Bone marrow (tissue), 2 donors: ENCODE measurements at regions not wholly inside any gene's neighbourhood (a gene's known extent, or its start where the extent isn't known, plus 50 kb on each side); places are given as distances from the start of the nearest gene placed in this dataset.

Experiments
- DNase-seq, 2 donors: peaks; one replicate each; lab custom pipeline; 2025; lab: John Stamatoyannopoulos, UW

DNA sequence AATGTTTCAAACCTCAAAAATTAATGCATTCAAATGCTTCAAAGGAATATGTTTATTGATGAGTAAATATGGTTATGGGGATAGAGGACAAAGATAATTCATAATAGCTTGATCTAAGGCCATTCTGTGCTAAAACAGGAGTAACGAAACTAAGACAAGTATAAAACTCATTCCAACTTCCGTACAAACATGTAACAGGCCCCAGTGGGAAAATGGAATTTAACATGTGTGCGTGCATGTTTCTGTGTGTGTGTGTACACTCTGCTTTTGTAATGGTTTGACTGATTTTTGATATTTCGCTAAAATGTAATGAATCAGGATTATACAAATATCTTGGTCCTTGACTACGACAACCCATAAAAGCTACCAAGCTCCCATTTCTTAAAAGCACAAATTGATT lies 91.0 kb downstream of the KLF12 start:
- no peak for DNase-seq

DNA sequence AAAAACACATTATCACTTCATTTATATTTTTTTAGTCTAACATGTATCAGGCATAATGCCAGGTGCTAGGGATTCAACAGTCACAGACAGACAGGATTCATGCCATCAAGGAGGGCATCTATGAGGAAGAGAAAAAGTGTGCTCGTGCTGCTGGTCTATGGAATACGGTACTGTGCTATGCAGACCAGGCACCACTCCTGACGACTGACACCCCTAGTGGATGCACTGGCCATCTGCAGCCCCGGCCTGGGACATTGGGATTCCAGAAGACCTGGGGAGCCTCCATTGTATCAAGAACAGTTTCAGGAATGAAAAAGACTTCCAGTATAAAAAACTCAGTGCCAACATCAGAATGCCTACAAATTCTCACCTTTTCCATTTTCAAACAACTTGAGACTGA lies 94.0 kb downstream of the KLF12 start:
- DNase-seq = no peak

DNA sequence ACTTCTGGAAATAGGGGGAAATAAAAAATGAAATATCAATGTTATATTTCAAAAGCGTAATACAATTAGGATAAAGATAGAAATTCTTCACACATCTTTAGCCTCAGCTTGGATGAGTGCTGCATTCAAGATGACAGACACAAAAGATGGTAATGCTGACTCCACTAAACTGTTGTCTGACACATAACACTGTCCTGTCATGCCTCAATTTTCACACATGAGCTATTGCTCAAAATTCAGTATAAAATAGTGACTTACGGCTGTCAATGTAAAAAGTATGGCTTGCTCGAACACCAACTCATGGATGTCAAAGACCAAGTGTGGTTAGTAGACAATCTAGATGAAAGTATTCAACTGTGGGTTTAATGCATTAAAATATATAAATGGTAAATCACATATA lies 94.5 kb downstream of the KLF12 start:
- no peak for DNase-seq

DNA sequence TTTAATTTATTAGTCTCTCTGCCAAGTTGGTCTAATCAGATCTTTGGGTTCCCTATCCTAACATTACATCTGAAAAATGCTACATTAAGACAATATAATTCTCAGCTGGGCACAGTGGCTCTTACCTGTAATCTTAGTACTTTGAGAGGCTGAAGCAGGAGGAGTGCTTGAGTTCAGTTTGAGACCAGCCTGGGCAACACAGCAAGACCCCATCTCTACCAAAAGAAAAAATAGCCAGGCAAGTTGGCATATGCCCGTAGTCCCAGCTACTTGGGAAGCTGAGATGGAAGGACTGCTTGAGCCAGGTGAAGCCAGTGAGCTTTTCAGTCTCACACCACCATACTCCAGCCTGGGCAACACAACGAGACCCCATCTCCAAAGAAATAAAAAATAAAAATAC lies 95.0 kb downstream of the KLF12 start:
- DNase-seq = no peak

DNA sequence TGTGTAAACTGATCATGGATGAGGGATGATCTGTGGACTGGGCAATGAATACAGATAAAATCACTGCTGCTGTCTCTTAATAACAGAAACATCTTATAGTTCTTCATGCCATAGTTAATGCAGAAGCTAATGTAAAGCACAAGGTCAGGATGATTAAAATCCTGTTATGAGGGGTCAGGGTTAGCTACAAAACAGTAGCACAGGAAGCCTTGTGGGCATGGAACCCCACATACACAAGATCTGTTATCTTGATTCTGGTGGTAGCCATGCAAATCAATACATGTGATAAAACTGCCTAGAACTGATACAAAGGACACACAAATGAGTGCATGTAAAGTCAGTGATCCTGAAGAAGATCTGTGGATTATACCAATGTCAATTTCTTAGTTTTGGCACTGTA lies 96.4 kb downstream of the KLF12 start:
- DNase-seq = no peak

DNA sequence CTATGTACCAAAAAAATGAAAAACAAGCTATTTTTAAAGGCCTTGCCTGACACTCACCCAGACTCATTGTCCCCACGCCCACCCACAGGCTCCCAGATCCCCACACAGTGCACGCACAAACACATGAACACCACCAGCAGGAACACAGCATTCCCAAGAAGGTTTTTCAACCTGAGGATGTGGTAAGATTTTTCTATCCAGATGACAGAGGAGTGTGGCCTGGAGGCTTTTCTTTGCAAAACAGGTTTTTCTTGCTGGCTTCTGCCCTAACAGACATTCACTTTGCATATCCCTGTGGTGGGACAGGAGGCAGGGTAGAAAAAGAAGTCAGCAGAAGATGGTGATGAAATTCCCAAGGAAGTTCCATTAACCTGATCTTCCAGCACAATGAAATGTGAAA lies 97.8 kb downstream of the KLF12 start:
- DNase-seq = no peak

DNA sequence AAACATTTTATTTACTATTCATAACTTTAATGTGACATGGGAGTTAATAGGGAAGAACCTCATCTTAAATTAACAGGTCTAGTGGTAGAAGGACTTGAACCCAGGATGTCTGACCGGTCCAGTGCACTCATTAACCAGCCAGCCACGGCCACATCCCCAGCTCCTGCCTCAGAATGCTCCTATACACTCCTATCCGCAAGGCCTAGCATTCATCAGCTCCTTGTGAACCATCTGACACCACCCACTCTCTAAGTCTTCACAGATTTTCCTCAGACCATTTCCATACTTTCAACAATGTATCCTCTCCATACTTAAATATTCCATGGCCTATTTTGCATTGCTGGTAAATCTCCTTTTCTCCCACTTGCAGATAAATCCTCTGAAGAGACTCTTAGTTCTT lies 98.3 kb downstream of the KLF12 start:
- no peak for DNase-seq

DNA sequence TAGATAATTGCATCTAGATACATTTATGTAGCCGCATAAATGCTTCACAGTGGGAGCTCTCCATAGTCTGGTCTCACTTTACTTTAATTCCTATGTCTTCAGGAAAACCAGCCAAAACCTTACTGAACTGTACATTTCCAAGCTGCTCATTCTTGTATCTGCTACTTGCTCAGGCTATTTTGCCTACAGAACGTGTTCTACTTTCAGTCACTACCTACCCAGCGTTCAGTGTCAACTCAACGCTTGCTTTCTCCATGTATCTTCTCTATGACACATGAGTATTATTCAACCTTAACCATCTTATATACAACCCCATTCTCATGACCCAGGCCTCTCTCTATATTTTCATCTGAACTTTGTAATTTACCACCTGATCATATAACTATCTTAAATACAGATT lies 101.9 kb downstream of the KLF12 start:
- no peak for DNase-seq

DNA sequence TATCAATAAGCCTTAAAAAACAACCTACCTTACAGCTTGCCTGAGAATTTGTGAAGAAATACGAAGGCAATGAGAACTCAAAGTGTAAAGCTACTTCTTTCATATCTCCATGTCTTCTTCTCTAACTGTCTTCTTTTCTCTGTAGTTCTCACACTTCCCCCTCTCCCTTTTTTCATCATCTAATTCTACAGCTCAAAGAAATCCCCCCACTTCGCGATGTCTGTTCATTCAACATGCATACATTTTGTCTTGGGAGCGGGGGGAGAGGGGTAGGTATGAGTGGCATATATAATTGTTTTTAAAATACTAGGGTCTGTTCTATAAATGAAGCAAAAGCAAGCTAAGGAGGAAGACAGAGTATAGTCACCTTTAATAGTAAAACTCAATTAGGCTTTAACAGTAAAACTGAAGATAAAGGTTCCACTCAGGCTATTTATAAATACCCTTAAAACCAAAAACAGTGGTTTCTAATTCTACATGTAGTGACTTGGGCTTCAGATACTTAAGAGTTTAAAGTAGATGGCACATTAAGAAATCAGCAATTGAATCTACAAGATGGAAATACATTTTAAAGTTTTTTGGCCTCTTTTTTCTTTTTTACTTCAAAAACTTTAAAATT lies 106.9 kb downstream of the KLF12 start:
- DNase-seq = no peak

DNA sequence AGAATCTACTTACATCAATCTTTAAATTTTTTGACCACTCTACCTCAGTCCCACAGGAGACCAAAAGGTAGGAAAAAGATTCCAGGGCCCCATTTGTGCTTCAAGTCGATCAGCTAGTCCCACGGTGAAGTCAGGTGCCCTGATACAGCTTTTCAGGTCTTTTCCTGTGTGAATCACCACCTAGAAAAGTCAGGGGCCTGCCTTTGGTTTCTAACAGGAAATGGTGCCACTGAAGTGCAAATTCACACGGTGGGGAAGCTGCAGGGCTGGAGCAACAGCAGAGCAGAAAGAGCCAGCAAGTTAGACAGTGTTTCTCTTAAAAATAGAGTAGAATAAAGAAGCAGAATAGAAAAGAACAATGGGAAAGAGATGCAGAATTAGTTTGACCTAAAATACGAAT lies 107.5 kb downstream of the KLF12 start:
- no peak for DNase-seq

DNA sequence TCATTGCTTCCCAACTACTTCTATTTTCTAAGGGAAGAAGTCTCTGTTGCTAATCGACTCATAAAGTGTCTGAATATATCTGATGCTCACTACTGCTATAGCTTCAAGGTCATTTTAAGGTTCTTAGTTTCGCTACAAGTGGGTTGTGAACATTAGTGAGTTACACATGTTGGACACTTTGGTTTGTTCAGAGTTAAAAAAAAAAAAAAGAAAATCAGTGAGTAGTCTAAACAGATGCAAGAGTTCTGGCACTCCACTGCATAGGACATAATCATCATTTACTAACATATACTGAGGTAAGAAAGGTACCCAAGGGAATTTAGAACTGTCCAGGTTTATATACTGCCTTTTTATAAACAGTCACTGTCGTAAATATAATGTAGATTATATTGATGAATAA lies 108.8 kb downstream of the KLF12 start:
- no peak for DNase-seq

DNA sequence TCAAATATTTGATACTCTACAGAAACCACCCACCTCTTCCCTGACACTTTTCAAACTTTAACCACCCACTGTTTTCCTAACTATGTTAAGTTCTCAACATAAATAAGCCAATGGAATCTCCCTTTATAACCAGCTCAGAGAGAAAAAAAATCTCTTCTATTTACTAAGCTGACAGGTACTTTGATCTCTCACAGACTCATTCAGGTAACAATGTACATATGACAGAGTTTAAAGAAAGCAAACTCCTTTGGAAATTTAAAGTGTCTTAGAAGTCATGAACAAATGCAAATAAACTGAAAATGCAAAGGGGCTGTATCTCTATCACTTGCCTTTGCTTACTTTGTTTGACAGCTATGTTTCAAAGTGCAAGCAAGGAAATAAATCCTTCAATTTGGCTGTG lies 109.3 kb downstream of the KLF12 start:
- no peak for DNase-seq

DNA sequence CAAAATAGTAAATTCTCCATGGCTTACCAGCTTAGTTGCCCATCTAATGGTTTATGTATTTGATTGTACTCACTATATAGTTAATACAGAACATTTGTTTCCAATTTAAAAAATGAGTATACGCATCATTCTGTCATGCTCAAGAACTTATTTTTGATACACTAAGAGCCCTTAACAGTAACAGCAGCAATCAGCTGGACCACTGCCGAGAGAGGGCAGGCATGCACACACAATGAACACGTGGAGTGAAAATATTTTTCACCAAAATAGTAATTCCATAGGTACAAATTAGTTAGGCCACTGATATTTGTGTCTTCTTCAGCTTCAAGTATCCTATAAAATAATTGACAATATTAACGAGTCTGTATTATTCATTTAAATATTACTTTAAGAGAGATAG lies 109.9 kb downstream of the KLF12 start:
- DNase-seq = no peak

DNA sequence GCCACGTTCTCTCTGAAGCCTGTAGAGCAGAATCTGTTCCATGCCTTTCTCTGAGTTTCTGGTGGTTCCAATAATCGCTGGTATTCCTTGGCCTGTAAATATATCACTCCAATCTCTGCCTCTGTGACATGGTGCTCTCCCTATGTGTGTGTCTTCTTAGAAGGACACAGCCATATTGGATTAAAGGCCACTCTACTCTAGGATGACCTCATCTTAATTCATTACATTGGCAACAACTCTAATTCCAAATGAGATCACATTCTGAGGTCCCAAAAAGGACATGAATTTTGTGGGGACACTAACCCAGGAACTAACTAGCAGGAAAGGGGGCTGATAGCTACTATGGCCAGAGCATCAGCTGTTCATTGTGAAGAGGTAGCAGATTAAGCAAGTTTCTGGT lies 110.7 kb downstream of the KLF12 start:
- DNase-seq = no peak

DNA sequence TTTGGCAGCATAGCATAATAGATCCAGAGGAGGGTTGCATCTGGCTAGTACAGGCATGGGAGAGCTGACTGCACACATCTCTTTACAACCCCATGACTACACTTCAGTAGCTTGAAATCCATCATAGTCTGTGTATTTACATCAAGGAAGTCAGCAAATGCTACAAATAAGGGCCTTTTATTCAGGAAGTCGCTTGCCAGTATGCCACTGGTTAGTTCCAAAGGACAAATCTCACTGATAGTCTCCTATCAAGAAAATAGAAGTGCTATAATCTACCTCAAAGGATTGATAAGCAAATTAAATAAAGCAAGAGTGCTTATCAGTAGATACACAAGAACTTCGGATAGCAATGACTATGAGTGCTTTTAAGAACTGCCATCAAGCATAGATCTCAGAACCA lies 112.7 kb downstream of the KLF12 start:
- no peak for DNase-seq

DNA sequence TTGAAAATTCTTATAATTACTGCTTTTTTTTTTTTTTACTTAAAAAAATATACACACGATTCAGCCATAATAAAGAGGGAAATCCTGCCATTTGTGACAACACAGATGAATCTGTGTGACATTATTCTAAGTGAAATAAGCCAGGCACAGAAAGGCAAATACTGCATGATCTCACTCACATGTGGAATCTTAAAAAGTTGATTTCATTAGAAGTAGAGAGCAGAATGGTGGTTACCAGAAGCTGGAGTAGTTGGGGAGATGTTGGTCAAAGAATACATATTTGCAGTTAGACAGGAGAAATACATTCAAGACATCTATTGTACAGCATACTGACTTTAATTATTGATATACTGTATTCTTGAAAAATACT lies 116.2 kb downstream of the KLF12 start:
- DNase-seq = no peak

DNA sequence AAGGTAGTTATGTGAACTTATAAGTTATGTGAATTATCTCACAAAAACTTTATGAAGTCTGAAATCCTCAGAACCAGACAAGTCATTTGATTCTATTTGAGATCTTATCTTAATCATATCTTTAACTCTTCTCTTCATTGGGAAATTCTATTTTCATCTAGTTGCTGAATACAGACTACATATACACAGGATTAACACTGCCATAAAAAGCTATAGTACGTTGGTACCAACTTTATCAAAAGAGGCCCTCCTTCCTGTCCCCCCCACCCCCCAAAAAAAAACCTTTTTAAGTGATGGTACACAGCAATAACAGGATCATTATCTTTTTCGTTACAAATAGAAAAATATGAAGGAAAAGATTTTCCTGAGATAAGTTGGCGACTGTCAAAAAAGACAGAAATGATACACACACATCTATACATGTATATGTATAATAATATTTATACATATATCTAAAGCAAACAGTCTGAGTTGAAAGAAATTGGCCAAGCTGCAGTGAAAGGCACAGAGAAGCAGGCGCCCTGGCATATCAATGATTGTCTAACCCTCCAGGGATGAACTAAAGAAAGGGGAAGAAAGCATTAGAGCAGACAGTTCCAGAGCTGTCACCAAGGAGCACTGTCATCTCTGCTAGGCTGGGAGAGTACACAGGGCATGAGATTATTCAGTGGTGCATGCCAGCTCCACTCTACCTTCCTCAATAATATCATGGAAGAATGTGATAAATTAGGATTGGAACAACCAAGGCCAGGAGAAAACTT lies 116.7 kb downstream of the KLF12 start:
- no peak for DNase-seq

DNA sequence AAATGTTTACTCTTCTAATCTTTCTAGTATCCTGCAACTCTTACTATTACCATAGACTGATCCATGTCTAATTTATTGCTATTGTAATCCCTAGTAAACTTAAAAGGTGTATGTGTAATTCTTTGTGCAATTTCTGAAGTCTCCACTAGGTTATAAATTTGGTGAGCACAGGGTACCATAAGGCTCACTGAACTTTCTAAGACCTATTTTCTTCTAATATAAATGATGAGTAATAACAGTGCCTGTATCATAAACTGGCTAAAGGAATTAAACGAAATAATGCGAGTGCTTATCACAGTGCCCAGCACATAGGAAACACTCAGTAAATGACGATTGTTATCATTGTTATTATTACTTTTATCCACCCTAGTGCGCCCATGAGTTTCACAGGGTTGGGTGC lies 119.1 kb downstream of the KLF12 start:
- no peak for DNase-seq

DNA sequence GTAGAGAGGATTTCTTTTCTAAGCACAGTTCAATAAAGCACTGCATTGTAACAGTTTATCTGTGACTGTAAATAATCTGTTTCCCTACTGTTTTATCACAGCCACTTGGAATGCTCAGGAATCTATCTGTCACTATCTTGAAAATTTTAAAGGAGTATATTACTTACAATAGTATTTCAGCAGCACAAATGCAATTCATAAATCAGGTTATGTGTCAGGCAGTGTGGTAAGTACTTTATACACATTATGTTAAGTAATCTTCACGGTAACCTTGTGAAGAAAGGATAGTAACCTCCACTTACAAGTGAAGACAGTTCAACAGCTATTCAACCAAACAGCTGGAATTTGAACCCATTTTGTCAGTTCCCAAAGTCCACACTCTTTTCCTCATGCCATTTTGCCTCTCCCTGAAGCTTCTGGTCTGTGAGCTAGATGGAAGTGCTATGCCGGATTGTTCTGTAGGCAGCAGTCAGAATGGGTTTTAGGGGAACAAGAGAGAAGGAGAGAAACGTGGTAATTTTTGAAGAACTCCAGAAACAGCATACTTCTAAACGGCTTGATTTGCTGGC lies 125.0 kb downstream of the KLF12 start:
- DNase-seq = no peak

DNA sequence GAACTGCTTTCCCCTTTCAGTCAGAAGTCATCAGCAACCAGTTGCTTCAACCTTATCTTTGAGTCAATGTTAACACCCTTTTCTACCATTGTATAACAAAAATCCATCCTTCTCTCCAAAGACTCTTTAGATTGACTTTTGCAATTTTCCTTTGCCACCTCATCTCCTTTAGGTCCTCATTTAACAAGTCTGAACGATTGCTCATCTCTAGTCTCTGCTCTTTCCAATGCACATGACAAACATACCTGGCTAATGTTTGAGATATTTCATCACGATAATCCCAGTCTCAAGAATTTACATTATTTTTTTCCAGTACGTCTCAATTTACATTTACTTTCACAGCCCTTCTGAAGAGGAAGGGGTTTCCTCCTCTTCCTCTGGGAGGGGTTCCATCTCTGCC lies 127.5 kb downstream of the KLF12 start:
- no peak for DNase-seq

DNA sequence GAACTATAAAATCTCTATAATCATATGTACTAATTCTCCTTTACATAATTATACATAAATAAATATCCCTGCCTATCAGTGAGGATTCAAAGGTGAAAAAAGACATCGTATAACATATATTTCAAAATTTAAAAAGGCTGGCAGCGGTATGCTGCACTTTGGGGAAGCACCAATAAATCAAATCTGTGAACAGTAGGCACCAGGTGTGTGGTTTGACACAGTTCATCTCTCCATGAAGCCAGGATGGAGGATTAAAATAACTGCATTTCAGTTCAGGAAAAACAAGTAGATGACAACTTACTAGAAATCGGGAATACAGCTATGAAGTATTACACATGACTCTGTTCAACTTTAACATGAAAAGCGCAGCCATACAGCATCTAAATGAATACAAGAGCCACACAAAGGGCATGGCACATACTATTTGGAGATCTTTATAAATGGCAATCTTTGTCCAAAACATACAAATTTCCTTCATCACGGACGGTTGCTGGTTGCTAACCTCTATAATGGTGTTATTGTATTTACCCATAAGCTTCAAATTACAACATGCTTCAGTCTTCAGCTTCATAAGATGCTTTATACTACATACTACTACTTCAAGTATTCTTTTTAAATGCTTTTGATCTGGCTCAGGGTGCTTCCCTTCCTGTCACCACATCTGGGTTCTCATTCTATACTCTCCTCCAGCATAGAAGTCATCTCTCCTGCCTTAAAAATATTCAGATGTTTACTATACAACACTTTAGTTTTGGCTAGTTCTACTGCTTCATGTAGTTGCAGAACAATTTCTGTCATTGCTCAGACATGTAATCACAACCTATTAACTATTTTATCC lies 128.7 kb downstream of the KLF12 start:
- no peak for DNase-seq

DNA sequence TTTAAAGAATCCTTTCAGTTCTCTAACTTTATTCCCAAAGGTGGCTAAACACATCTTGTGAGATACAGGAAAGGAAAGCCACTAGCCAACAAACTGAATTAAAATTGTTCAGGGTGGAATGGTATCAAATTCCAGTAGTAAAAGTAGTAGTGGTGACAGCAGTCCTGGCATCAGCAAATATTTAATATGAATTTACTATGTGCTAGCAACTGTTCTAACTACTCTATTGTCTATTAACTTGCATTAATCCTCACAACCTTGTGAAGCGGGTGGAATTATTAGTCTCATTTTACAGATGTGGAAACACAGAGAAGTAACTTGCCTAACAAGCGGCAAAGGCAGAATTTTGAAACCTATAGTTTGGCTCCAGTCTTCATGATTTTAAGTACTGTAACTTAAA lies 130.1 kb downstream of the KLF12 start:
- no peak for DNase-seq

DNA sequence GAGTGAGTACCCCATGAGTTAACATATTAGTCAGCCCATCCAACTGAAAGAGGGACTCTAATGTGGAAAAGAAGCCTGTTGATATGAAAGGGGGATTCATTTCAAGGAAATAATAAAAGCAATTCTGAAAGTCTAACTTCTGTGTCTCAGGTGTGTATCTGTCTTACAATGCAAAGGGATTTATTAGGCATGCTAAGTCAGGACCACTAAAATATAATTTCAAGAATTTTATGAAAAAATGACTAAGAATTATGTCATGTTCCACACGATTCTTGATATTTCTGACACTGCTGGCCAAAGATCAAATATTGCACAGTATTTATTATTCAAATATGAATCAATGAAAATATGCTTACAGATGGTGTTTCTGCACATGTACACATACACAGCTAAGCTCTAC lies 130.8 kb downstream of the KLF12 start:
- no peak for DNase-seq
